ENCODE measurements at regions not wholly inside any gene's neighbourhood (a gene's known extent, or its start where the extent isn't known, plus 50 kb on each side); places are given as distances from the start of the nearest gene placed in this dataset.

DNA sequence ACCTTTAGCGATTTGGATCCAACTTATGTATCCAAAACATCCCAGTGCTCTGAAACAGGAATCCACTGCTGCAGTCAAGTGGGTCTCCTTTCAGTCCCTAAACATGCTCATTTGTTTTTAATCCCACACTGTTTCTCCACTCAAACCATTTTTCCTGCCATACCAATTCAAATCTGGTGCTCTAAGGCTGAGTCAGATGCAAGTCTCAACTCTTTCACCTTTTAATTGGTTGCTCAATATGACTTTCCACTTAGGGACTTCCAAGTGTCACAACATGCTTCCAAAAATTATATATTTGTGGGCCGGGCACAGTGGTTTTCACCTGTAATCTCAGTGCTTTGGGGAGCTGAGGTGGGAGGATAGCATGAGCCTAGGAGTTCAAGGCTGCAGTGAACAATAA, 113.4 kb upstream of the TANK start:
- TF ChIP-seq POLR2AphosphoS5 (IDR thresholded peaks at IDR 0.05) (no peak), POLR2A (IDR thresholded peaks at IDR 0.05) (no peak)
- TF ChIP-seq, protein P1, sequence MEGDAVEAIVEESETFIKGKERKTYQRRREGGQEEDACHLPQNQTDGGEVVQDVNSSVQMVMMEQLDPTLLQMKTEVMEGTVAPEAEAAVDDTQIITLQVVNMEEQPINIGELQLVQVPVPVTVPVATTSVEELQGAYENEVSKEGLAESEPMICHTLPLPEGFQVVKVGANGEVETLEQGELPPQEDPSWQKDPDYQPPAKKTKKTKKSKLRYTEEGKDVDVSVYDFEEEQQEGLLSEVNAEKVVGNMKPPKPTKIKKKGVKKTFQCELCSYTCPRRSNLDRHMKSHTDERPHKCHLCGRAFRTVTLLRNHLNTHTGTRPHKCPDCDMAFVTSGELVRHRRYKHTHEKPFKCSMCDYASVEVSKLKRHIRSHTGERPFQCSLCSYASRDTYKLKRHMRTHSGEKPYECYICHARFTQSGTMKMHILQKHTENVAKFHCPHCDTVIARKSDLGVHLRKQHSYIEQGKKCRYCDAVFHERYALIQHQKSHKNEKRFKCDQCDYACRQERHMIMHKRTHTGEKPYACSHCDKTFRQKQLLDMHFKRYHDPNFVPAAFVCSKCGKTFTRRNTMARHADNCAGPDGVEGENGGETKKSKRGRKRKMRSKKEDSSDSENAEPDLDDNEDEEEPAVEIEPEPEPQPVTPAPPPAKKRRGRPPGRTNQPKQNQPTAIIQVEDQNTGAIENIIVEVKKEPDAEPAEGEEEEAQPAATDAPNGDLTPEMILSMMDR (IDR thresholded peaks at IDR 0.05 in 8 of 11, conservative IDR thresholded peaks at IDR 0.05 in 3 of 11), result no peak
